ENCODE measurements at regions not wholly inside any gene's neighbourhood (a gene's known extent, or its start where the extent isn't known, plus 50 kb on each side); places are given as distances from the start of the nearest gene placed in this dataset.

DNA sequence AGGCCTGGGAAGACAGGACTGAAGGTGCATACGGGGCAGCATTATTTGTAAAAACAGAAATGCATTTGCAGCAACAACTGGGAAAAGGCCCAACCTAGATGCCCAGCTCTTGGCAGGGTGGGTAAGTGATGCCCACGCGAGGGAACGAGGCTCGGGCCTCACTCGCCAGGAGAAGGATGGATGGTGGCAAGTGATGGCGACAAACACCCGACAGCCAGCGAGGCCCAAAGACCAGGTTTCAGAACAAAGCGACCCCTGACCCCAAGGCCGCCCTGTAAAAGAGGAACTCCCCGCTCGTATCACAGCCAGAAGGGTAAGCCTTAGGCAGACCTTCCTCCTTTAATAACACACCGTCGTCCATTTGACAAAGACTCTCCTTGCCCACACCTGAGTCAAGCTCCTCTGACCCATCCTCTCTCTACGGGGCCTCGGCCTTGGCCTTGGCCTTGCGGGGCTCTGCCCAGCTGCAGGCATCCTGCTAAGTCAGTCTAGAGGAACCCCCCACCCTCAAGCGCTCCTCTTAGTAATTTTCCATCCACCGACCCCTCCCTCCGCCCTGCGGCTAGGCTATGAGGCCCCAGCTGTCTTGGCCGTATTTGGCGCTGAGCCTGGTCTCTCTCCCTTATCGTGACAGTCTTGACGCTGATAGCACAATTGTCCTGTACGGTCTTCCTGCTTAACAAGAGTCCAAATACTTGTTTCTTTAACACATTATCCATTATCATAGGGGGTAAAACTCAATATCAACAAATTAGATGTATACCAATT lies 80.2 kb downstream of the NCOR2 start:
- ATAC-seq (ENCODE audit: low read depth) (peak; percentile 6), DNase-seq (no peak)
- intact Hi-C loops (cut with micrococcal nuclease) = no loop called here
- CTCF ChIA-PET = no interaction called here
- Mint-ChIP-seq H3K27me3 (no peaks in the 10 kb centered on the region), H3K9me3 (no peaks in the 10 kb centered on the region), H3K27ac (peak overlapping the region; percentile 9), H3K4me1 (peaks cover 28% of the 10 kb centered on the region), H3K36me3 (ENCODE audit: low read depth) (peaks cover 48% of the 10 kb centered on the region), H3K4me3 (no peak overlapping the region)
- TF ChIP-seq, protein P1, sequence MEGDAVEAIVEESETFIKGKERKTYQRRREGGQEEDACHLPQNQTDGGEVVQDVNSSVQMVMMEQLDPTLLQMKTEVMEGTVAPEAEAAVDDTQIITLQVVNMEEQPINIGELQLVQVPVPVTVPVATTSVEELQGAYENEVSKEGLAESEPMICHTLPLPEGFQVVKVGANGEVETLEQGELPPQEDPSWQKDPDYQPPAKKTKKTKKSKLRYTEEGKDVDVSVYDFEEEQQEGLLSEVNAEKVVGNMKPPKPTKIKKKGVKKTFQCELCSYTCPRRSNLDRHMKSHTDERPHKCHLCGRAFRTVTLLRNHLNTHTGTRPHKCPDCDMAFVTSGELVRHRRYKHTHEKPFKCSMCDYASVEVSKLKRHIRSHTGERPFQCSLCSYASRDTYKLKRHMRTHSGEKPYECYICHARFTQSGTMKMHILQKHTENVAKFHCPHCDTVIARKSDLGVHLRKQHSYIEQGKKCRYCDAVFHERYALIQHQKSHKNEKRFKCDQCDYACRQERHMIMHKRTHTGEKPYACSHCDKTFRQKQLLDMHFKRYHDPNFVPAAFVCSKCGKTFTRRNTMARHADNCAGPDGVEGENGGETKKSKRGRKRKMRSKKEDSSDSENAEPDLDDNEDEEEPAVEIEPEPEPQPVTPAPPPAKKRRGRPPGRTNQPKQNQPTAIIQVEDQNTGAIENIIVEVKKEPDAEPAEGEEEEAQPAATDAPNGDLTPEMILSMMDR (IDR thresholded peaks at IDR 0.05) = no peak
- POLR2A ChIA-PET = interaction anchor here (0.6 to 0.7 kb wide), 2 partner anchors 53 to 97 kb away, joined by 3 to 5 read pairs; no protein-coding TSS in a partner anchor

DNA sequence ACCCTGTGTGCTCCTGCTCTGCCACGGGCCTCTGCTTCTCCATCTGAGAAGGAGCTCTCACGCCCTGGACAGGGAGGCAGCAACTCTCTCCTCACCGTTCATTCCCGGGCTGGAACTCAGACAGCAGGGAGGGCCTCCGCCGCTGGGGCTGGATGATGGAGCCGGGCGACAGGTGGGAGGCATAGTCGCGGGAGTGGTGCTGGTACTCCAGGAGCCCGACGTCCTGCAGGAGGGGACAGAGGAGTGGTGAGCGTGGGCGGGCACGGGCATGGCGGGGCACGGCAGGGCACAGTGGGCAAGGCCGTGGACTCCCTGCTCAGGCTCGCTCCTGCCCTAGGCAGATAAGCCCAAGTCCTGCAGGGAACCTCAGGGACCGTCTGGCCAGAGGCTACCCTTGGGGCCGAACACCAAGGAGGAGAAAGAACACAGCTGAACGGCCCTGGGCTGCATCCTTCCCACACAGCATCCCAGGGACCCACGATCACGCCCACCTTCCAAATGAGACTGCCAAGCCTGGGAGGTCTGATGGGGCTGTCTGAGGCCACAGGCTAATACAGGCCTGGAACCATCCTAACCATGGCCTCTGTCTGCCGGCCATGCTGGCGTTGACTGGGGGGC lies 81.0 kb downstream of the NCOR2 start:
- ChIA-PET CTCF (interaction anchor here (1.4 kb wide), 1 partner anchor 7 kb away, joined by 3 read pairs; no protein-coding TSS in a partner anchor), POLR2A (interaction anchor here (0.6 kb wide), 1 partner anchor 54 kb away, joined by 5 read pairs; no protein-coding TSS in a partner anchor)
- H3K27ac Mint-ChIP-seq = no peak overlapping the region
- intact Hi-C loops (cut with micrococcal nuclease) = no loop called here
- H3K4me3 Mint-ChIP-seq = no peak overlapping the region
- no peaks in the 10 kb centered on the region for H3K9me3 Mint-ChIP-seq
- H3K36me3 Mint-ChIP-seq (ENCODE audit: low read depth) = peaks cover 50% of the 10 kb centered on the region
- H3K27me3 Mint-ChIP-seq = no peaks in the 10 kb centered on the region
- DNase-seq (no peak), ATAC-seq (ENCODE audit: low read depth) (no peak)
- TF ChIP-seq, protein P1 (IDR thresholded peaks at IDR 0.05) = no peak
- H3K4me1 Mint-ChIP-seq = peaks cover 32% of the 10 kb centered on the region

DNA sequence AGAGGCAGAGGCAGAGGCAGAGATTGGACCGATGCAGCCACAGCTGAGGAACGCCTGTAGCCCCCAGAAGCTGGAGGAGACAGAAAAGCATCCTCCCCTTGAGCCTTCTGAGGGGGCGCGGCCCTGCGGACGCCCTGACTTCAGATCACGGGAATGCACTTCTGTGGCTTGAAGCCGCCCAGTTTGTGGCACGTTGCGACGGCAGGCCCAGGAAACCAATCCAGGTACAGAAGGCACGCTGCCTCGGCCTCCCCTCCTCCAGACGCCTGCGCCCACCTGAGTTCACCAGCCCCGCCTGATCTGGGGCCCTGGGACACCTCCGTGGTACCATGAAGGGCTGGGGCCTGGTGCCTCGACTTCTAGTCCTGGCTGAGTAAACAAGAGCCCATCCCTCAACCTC lies 82.0 kb downstream of the NCOR2 start:
- intact Hi-C loops (cut with micrococcal nuclease) = no loop called here
- TF ChIP-seq, protein P1 (IDR thresholded peaks at IDR 0.05) = no peak
- ChIA-PET POLR2A (no interaction called here), CTCF (interaction anchor here (1.4 kb wide), 1 partner anchor 9 kb away, joined by 3 read pairs; no protein-coding TSS in a partner anchor)
- H3K27me3 Mint-ChIP-seq = no peaks in the 10 kb centered on the region
- DNase-seq = no peak
- no peak overlapping the region for H3K4me3 Mint-ChIP-seq
- no peak overlapping the region for H3K27ac Mint-ChIP-seq
- H3K36me3 Mint-ChIP-seq (ENCODE audit: low read depth) = peaks cover 51% of the 10 kb centered on the region
- peaks cover 40% of the 10 kb centered on the region for H3K4me1 Mint-ChIP-seq
- no peak for ATAC-seq (ENCODE audit: low read depth)
- no peaks in the 10 kb centered on the region for H3K9me3 Mint-ChIP-seq

DNA sequence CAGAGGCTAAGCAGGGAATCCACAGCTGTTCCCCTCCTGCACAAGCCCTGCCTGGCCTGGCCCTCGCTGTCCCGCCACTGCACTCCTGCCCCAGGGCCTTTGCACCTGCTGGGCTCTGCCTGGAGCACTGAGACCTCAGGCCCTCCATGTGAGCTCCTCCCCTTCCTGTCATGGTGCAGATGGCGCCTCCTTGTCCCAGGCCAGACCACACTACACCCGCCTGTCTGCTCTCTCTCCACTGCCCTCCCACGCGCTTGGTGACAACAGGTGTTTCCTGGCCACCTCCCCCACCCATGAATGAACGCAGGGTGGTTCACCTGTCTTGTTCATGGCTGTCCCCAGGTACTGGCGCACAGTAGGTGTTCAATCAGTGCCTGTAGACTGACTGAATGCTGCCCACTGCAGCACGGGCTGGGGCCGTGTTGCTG lies 82.9 kb downstream of the NCOR2 start:
- ChIA-PET CTCF (no interaction called here), POLR2A (interaction anchor here (0.9 kb wide), 2 partner anchors 9 to 14 kb away, joined by 3 read pairs; no protein-coding TSS in a partner anchor)
- ATAC-seq (ENCODE audit: low read depth) = no peak
- TF ChIP-seq, protein P1 (IDR thresholded peaks at IDR 0.05) = no peak
- Mint-ChIP-seq H3K27me3 (no peaks in the 10 kb centered on the region), H3K36me3 (ENCODE audit: low read depth) (peaks cover 50% of the 10 kb centered on the region), H3K27ac (peak overlapping the region; percentile 35), H3K9me3 (no peaks in the 10 kb centered on the region), H3K4me3 (no peak overlapping the region), H3K4me1 (peaks cover 47% of the 10 kb centered on the region)
- intact Hi-C loops (cut with micrococcal nuclease) = no loop called here
- DNase-seq = no peak

DNA sequence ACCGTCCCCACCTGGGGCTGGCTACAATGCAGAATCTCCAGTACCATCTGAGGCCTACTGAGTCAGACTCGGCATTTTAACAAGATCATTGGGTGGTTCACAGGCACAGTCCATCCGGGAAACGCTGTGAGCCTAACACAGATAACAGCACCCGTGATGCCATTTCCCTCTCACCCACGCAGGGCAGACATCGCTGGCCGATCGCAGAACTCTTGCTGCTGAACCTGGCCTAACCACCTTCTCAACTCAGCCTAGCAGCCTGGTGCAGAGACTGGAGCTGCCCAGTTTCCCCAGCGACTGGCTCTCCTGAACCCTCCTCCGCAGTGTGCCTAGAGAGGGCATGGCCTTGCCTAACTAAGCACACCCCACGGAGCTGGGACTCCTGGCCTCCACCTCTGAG lies 83.3 kb downstream of the NCOR2 start:
- no peaks in the 10 kb centered on the region for H3K27me3 Mint-ChIP-seq
- H3K27ac Mint-ChIP-seq = no peak overlapping the region
- TF ChIP-seq, protein P1 (IDR thresholded peaks at IDR 0.05) = no peak
- no peak overlapping the region for H3K4me3 Mint-ChIP-seq
- ChIA-PET POLR2A (interaction anchor here (0.8 to 0.9 kb wide), 3 partner anchors 10 to 14 kb away, joined by 3 read pairs; no protein-coding TSS in a partner anchor), CTCF (no interaction called here)
- intact Hi-C loops (cut with micrococcal nuclease) = no loop called here
- H3K36me3 Mint-ChIP-seq (ENCODE audit: low read depth) = peaks cover 51% of the 10 kb centered on the region
- ATAC-seq (ENCODE audit: low read depth) = no peak
- H3K4me1 Mint-ChIP-seq = peaks cover 51% of the 10 kb centered on the region
- DNase-seq = no peak
- H3K9me3 Mint-ChIP-seq = no peaks in the 10 kb centered on the region

Data from activated B cell treated with CpG ODN at 0.5 μM for 24 hours (primary cell).